Liver (tissue), 8 donors: ENCODE measurements at regions not wholly inside any gene's neighbourhood (a gene's known extent, or its start where the extent isn't known, plus 50 kb on each side); places are given as distances from the start of the nearest gene placed in this dataset.

Experiments
- DNase-seq: peaks from one replicate; pipeline ENCODE4 v3.0.0-alpha.2; 2017; ENCODE audit warnings: low spot score
- H3K27ac ChIP-seq, 2 donors: one replicate each; pipeline ENCODE4 v1.7.0; 2013; ENCODE audit warnings: inconsistent platforms in 2 of 2, low read length in 2 of 2, control low read depth in 1 of 2, low read depth in 1 of 2, mild to moderate bottlenecking in 1 of 2
- H3K27me3 ChIP-seq, 4 donors: one replicate each; pipeline versions ENCODE4 v1.6.1 to v1.7.0; 2013; ENCODE audit warnings: low read length in 3 of 4, inconsistent platforms in 1 of 4, mild to moderate bottlenecking in 1 of 4, moderate library complexity in 1 of 4; ENCODE audit not compliant: control insufficient read depth in 4 of 4, insufficient read depth in 4 of 4
- H3K36me3 ChIP-seq, 4 donors: one replicate each; pipeline versions ENCODE4 v1.6.1 to v1.7.0; 2013; ENCODE audit warnings: low read length in 3 of 4, mild to moderate bottlenecking in 3 of 4, low read depth in 1 of 4, moderate library complexity in 1 of 4; ENCODE audit not compliant: control insufficient read depth in 4 of 4, insufficient read depth in 3 of 4
- H3K4me1 ChIP-seq, 4 donors: one replicate each; pipeline versions ENCODE4 v1.6.1 to v1.7.0; 2013; ENCODE audit warnings: low read length in 3 of 4, mild to moderate bottlenecking in 3 of 4, moderate library complexity in 1 of 4; ENCODE audit not compliant: control insufficient read depth in 4 of 4, insufficient read depth in 4 of 4
- H3K4me3 ChIP-seq, 3 donors: one replicate each; pipeline versions ENCODE4 v1.6.1 to v1.7.0; 2013; ENCODE audit warnings: low read length in 3 of 3, control low read depth in 1 of 3, low read depth in 1 of 3, mild to moderate bottlenecking in 1 of 3
- H3K9ac ChIP-seq, 2 donors: one replicate each; pipeline ENCODE4 v1.7.0; 2013; ENCODE audit warnings: low read length in 2 of 2, mild to moderate bottlenecking in 2 of 2, moderate library complexity in 2 of 2, control low read depth in 1 of 2, low read depth in 1 of 2
- H3K9me3 ChIP-seq, 4 donors: one replicate each; pipeline versions ENCODE4 v1.6.1 to v1.7.0; 2013; ENCODE audit warnings: low read length in 3 of 4; ENCODE audit not compliant: control insufficient read depth in 4 of 4
- ATF3 ChIP-seq: IDR thresholded peaks from 2 replicates; pipeline ENCODE4 v1.6.1; 2016; ENCODE audit warnings: antibody characterized with exemption
- CTCF ChIP-seq: fragments of 150-350 bp; IDR thresholded peaks from 2 replicates; pipeline ENCODE4 v1.5.1; 2017; ENCODE audit warnings: improper control_type of control experiment, low read depth, low read length; ENCODE audit not compliant: missing input control
- EGR1 ChIP-seq, 2 donors: IDR thresholded peaks; 2 replicates each; pipeline ENCODE4 v1.6.1; 2016 to 2018; ENCODE audit warnings: antibody characterized with exemption in 2 of 2, low read depth in 2 of 2
- FOXA1 ChIP-seq: IDR thresholded peaks from 2 replicates; pipeline ENCODE4 v1.6.1; 2016; ENCODE audit warnings: antibody characterized with exemption
- FOXA2 ChIP-seq: IDR thresholded peaks from 2 replicates; pipeline ENCODE4 v1.6.1; 2016; ENCODE audit warnings: antibody characterized with exemption
- GABPA ChIP-seq, 2 donors: IDR thresholded peaks in 1 of 2; conservative IDR thresholded peaks in 1 of 2; 2 replicates each; pipeline ENCODE4 v1.6.1; 2016; ENCODE audit warnings: antibody characterized with exemption in 2 of 2, mild to moderate bottlenecking in 1 of 2, moderate library complexity in 1 of 2
- HNF4A ChIP-seq, 2 donors: conservative IDR thresholded peaks; 2 replicates each; pipeline ENCODE4 v1.6.1; 2016; ENCODE audit warnings: antibody characterized with exemption in 2 of 2, mild to moderate bottlenecking in 2 of 2
- HNF4G ChIP-seq: IDR thresholded peaks from 2 replicates; pipeline ENCODE4 v1.6.1; 2016; ENCODE audit warnings: antibody characterized with exemption
- JUND ChIP-seq, 2 donors: IDR thresholded peaks; 2 replicates each; pipeline ENCODE4 v1.6.1; 2016; ENCODE audit warnings: antibody characterized with exemption in 2 of 2
- MAX ChIP-seq: IDR thresholded peaks from 2 replicates; pipeline ENCODE4 v1.6.1; 2016; ENCODE audit warnings: antibody characterized with exemption
- NR2F2 ChIP-seq: IDR thresholded peaks from 2 replicates; pipeline ENCODE4 v1.6.1; 2016; ENCODE audit warnings: antibody characterized with exemption
- RAD21 ChIP-seq, 2 donors: IDR thresholded peaks; 2 replicates each; pipeline ENCODE4 v1.6.1; 2016; ENCODE audit warnings: antibody characterized with exemption in 2 of 2, mild to moderate bottlenecking in 2 of 2
- REST ChIP-seq: IDR thresholded peaks from 2 replicates; pipeline ENCODE4 v1.6.1; 2016; ENCODE audit warnings: antibody characterized with exemption, mild to moderate bottlenecking
- RXRA ChIP-seq, 2 donors: IDR thresholded peaks; 2 replicates each; pipeline ENCODE4 v1.6.1; 2017 to 2018; ENCODE audit warnings: antibody characterized with exemption in 2 of 2, mild to moderate bottlenecking in 1 of 2
- SP1 ChIP-seq: IDR thresholded peaks from 2 replicates; pipeline ENCODE4 v1.6.1; 2018; ENCODE audit warnings: antibody characterized with exemption, mild to moderate bottlenecking
- TAF1 ChIP-seq: conservative IDR thresholded peaks from 2 replicates; pipeline ENCODE4 v1.6.1; 2016; ENCODE audit warnings: antibody characterized with exemption, mild to moderate bottlenecking
- YY1 ChIP-seq: IDR thresholded peaks from 2 replicates; pipeline ENCODE4 v1.6.1; 2016; ENCODE audit warnings: antibody characterized with exemption, mild to moderate bottlenecking
- WGBS: extraction: QIAGEN DNeasy Blood & Tissue Kit; methylation state at CpG from one replicate; pipeline ENCODE4 v1.1.7; 2013; 5-methylcytosine and 5-hydroxymethylcytosine counted together
- TF ChIP-seq, protein P1 (sequence below): IDR thresholded peaks from 2 replicates; pipeline ENCODE4 v1.6.1; 2016; ENCODE audit warnings: antibody characterized with exemption
- donor health status: healthy.
- donor health status: healthy.
- donor health status: healthy.
- donor health status: healthy.
- donor health status: healthy.

DNA sequence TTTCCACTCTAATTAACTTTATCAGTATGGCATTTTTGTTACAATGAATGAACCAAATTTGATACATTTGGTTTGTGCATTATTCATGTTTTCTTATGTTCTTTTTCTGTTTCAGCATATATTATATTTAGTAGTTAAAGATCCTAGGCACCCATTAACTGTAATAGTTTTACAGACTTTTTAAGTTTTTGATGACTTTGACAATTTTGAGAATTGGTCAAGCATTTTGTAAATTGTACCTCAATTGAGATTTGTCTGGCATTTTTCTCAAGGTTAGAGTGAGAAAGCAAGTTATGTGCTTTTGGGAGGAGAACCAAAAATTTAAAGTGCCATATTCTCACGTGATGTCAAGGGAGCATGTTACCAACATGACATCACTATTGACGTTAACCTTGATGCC, 1019.2 kb downstream of the CDH11 start:
- H3K27me3 ChIP-seq, result no peaks in the 10 kb centered on the region
- TF ChIP-seq EGR1 (IDR thresholded peaks at IDR 0.05; ENCODE audit: low read depth in 2 of 2) (no peak), TAF1 (no peak), FOXA2 (no peak), SP1 (no peak), HNF4A (conservative IDR thresholded peaks at IDR 0.05) (no peak), RAD21 (IDR thresholded peaks at IDR 0.05) (no peak), MAX (no peak), NR2F2 (no peak), CTCF (no peak), RXRA (IDR thresholded peaks at IDR 0.05) (no peak), YY1 (no peak), FOXA1 (no peak), GABPA (IDR thresholded peaks at IDR 0.05 in 1 of 2, conservative IDR thresholded peaks at IDR 0.05 in 1 of 2) (no peak), JUND (IDR thresholded peaks at IDR 0.05) (no peak), ATF3 (no peak), HNF4G (no peak), REST (no peak)
- TF ChIP-seq, protein P1, sequence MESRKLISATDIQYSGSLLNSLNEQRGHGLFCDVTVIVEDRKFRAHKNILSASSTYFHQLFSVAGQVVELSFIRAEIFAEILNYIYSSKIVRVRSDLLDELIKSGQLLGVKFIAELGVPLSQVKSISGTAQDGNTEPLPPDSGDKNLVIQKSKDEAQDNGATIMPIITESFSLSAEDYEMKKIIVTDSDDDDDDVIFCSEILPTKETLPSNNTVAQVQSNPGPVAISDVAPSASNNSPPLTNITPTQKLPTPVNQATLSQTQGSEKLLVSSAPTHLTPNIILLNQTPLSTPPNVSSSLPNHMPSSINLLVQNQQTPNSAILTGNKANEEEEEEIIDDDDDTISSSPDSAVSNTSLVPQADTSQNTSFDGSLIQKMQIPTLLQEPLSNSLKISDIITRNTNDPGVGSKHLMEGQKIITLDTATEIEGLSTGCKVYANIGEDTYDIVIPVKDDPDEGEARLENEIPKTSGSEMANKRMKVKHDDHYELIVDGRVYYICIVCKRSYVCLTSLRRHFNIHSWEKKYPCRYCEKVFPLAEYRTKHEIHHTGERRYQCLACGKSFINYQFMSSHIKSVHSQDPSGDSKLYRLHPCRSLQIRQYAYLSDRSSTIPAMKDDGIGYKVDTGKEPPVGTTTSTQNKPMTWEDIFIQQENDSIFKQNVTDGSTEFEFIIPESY, result no peak
- no peak for DNase-seq

More for the DNA sequence above, 1019.2 kb downstream of the CDH11 start:
- Histone ChIP-seq H3K4me1 (no peaks in the 10 kb centered on the region), H3K4me3 (no peak overlapping the region), H3K36me3 (no peaks in the 10 kb centered on the region), H3K27ac (no peak overlapping the region), H3K9ac (no peak overlapping the region), H3K9me3 (no peaks in the 10 kb centered on the region)
- WGBS, result 56% methylated on average over 2 of the region's 2 CpGs
